Loucy (cell line): ENCODE measurements at regions not wholly inside any gene's neighbourhood (a gene's known extent, or its start where the extent isn't known, plus 50 kb on each side); places are given as distances from the start of the nearest gene placed in this dataset.

Experiments used
- EZH2phosphoT487 ChIP-seq: fragments of 200-600 bp; IDR thresholded peaks from 2 replicates; pipeline ENCODE4 v1.6.1; 2018; ENCODE audit warnings: antibody characterized with exemption, mild to moderate bottlenecking, moderate library complexity, borderline replicate concordance
- TF ChIP-seq, protein P1 (sequence below): fragments of 200-600 bp; sonication (generic); conservative IDR thresholded peaks from 2 replicates; pipeline ENCODE4 v1.5.1; 2014; ENCODE audit warnings: mild to moderate bottlenecking, antibody characterized with exemption, low read length

- TF ChIP-seq, protein P1, sequence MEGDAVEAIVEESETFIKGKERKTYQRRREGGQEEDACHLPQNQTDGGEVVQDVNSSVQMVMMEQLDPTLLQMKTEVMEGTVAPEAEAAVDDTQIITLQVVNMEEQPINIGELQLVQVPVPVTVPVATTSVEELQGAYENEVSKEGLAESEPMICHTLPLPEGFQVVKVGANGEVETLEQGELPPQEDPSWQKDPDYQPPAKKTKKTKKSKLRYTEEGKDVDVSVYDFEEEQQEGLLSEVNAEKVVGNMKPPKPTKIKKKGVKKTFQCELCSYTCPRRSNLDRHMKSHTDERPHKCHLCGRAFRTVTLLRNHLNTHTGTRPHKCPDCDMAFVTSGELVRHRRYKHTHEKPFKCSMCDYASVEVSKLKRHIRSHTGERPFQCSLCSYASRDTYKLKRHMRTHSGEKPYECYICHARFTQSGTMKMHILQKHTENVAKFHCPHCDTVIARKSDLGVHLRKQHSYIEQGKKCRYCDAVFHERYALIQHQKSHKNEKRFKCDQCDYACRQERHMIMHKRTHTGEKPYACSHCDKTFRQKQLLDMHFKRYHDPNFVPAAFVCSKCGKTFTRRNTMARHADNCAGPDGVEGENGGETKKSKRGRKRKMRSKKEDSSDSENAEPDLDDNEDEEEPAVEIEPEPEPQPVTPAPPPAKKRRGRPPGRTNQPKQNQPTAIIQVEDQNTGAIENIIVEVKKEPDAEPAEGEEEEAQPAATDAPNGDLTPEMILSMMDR: no peak
- no peak for TF ChIP-seq EZH2phosphoT487
These were observed 170.7 kb upstream of the PPP2R2D start for GRCh38 chr10:131729938-131730660.
